ENCODE measurements at regions not wholly inside any gene's neighbourhood (a gene's known extent, or its start where the extent isn't known, plus 50 kb on each side); places are given as distances from the start of the nearest gene placed in this dataset.

DNA sequence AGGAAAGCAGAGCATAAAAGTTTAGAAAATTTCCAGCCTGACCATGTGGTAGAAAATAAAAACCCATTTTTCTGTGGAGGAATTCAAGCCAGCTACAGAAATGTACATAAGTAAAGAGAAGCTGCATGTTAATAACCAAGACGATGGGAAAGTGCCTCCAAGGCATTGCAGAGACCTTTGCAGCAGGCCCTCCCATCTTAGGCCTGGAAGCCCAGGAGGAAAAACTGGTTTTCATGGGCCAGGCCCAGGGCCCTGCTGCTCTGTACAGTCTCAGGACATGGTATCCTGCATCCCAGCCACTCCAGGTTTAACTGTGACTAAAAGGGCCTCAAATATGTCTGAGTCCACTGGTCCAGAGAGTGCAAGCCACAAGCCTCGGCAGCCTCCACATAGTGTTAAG is 754.8 kb upstream of the RIOK2 start:
- no peak overlapping the region for H3K27ac ChIP-seq (ENCODE audit: low read depth, low read length)
- H2BK20ac ChIP-seq (ENCODE audit: low read length) = no peak overlapping the region
- no peak overlapping the region for H3K18ac ChIP-seq (ENCODE audit: extremely low read depth, low read length)
- no peak overlapping the region for H3K4ac ChIP-seq (replicated peaks; ENCODE audit: insufficient read length, low read depth, low read length)
- H3K4me2 ChIP-seq (ENCODE audit: insufficient read depth in 1 of 2, low read depth in 2 of 2, low read length in 2 of 2) = no peak overlapping the region
- H3K4me3 ChIP-seq (ENCODE audit: extremely low read depth in 1 of 4, insufficient read depth in 2 of 4, low read depth in 3 of 4, low read length in 4 of 4) = no peak overlapping the region
- no peaks in the 10 kb centered on the region for H3K9me3 ChIP-seq (ENCODE audit: insufficient read depth in 2 of 2, low read depth in 1 of 2, low read length in 1 of 2)
- no peak overlapping the region for H3K23ac ChIP-seq (ENCODE audit: insufficient read length)
- no peak overlapping the region for H2AFZ ChIP-seq (ENCODE audit: low read length)
- FAIRE-seq (no peak), DNase-seq (ENCODE audit: low read depth in 1 of 2, low spot score in 2 of 2) (no peak)
- H4K20me1 ChIP-seq (replicated peaks in 1 of 2; ENCODE audit: control insufficient read depth in 1 of 2, insufficient read depth in 2 of 2, low read length in 2 of 2) = no peaks in the 10 kb centered on the region
- H2BK12ac ChIP-seq (ENCODE audit: low read depth, low read length) = no peak overlapping the region
- 88% methylated on average over 2 of the region's 2 CpGs; no CpG with 5 or more reads in 1 of the 2 experiments for WGBS, 2 experiments (ENCODE audit: extremely low coverage in 1 of 2, insufficient coverage in 1 of 2, insufficient read length in 1 of 2, insufficient replicate concordance in 2 of 2, low coverage in 1 of 2, low lambda C conversion rate in 2 of 2, missing lambda C conversion rate in 1 of 2)
- no peak overlapping the region; the same call in 1 of the 2 replicates for H4K8ac ChIP-seq (ENCODE audit: extremely low read depth, insufficient read depth, low read length)
- no peak overlapping the region for H3K56ac ChIP-seq (replicated peaks; ENCODE audit: insufficient read length, low read depth, low read length)
- ChIA-PET CTCF (ENCODE audit: partially characterized antibody) (no interaction called here), POLR2A (ENCODE audit: partially characterized antibody) (no interaction called here)
- no peaks in the 10 kb centered on the region for H3K36me3 ChIP-seq (ENCODE audit: control insufficient read depth in 2 of 4, insufficient read depth in 4 of 4, low read length in 3 of 4)
- no peak overlapping the region for H2BK120ac ChIP-seq (replicated peaks; ENCODE audit: low read depth, low read length)
- H4K91ac ChIP-seq (replicated peaks; ENCODE audit: insufficient read length, low read length) = no peak overlapping the region
- H2BK15ac ChIP-seq (ENCODE audit: low read length) = no peak overlapping the region
- H3K23me2 ChIP-seq (ENCODE audit: low read depth, low read length) = no peaks in the 10 kb centered on the region
- TF ChIP-seq CEBPB (IDR thresholded peaks at IDR 0.05; ENCODE audit: low read depth, low read length) (no peak), MAFK (IDR thresholded peaks at IDR 0.05; ENCODE audit: low read depth, low read length) (no peak), POLR2A (IDR thresholded peaks at IDR 0.05; ENCODE audit: control extremely low read depth in 1 of 2, low read depth in 2 of 2, low read length in 2 of 2) (no peak), BCL11A (IDR thresholded peaks at IDR 0.05; ENCODE audit: low read depth in 2 of 2, low read length in 2 of 2) (no peak), KDM4A (IDR thresholded peaks at IDR 0.05; ENCODE audit: low read depth, low read length, severe bottlenecking) (no peak), TCF12 (IDR thresholded peaks at IDR 0.05; ENCODE audit: low read depth, low read length) (no peak)
- TF ChIP-seq, protein P1, sequence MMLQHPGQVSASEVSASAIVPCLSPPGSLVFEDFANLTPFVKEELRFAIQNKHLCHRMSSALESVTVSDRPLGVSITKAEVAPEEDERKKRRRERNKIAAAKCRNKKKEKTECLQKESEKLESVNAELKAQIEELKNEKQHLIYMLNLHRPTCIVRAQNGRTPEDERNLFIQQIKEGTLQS (IDR thresholded peaks at IDR 0.05; ENCODE audit: insufficient read depth, low read depth, low read length) = no peak
- TF ChIP-seq, protein P2, sequence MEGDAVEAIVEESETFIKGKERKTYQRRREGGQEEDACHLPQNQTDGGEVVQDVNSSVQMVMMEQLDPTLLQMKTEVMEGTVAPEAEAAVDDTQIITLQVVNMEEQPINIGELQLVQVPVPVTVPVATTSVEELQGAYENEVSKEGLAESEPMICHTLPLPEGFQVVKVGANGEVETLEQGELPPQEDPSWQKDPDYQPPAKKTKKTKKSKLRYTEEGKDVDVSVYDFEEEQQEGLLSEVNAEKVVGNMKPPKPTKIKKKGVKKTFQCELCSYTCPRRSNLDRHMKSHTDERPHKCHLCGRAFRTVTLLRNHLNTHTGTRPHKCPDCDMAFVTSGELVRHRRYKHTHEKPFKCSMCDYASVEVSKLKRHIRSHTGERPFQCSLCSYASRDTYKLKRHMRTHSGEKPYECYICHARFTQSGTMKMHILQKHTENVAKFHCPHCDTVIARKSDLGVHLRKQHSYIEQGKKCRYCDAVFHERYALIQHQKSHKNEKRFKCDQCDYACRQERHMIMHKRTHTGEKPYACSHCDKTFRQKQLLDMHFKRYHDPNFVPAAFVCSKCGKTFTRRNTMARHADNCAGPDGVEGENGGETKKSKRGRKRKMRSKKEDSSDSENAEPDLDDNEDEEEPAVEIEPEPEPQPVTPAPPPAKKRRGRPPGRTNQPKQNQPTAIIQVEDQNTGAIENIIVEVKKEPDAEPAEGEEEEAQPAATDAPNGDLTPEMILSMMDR (IDR thresholded peaks at IDR 0.05; ENCODE audit: control extremely low read depth in 1 of 3, insufficient read depth in 1 of 3, low read depth in 1 of 3, low read length in 3 of 3) = no peak
- no peak overlapping the region for H3K14ac ChIP-seq (ENCODE audit: insufficient read length)
- no peaks in the 10 kb centered on the region for H3K27me3 ChIP-seq (replicated peaks in 1 of 4; ENCODE audit: control insufficient read depth in 3 of 4, extremely low read depth in 1 of 4, insufficient read depth in 3 of 4, low read length in 3 of 4)
- no peaks in the 10 kb centered on the region for H3K79me2 ChIP-seq (ENCODE audit: control insufficient read depth in 1 of 2, insufficient read depth in 2 of 2, low read length in 2 of 2)
- no peak overlapping the region for H2AK5ac ChIP-seq (ENCODE audit: low read depth, low read length)
- H2BK5ac ChIP-seq (ENCODE audit: low read depth, low read length) = no peak overlapping the region
- H3K9ac ChIP-seq (replicated peaks in 1 of 4; ENCODE audit: extremely low read depth in 1 of 4, low read depth in 3 of 4, low read length in 3 of 4) = no peak overlapping the region
- H3K79me1 ChIP-seq (ENCODE audit: low read depth, low read length) = no peaks in the 10 kb centered on the region
- H3K4me1 ChIP-seq (replicated peaks in 1 of 4; ENCODE audit: control insufficient read depth in 3 of 4, insufficient read depth in 4 of 4, low read length in 3 of 4) = no peaks in the 10 kb centered on the region
- H4K5ac ChIP-seq (ENCODE audit: insufficient read length, low read depth, low read length) = no peak overlapping the region

Measured in H1 (cell line).